ENCODE measurements at regions not wholly inside any gene's neighbourhood (a gene's known extent, or its start where the extent isn't known, plus 50 kb on each side); places are given as distances from the start of the nearest gene placed in this dataset.

- TF ChIP-seq CTCF (IDR thresholded peaks at IDR 0.05; ENCODE audit: low read depth, low read length) (no peak), POLR2A (IDR thresholded peaks at IDR 0.05; ENCODE audit: extremely low read depth, insufficient read length) (no peak)
Observed at GRCh38 chr20:48217190-48217589, 431.9 kb upstream of the SULF2 start.
